BLaER1 treated with 17β-estradiol and CSF1 and Interleukin-3, amounts not matched to agents 10 nM and 100 nM (cell line): ENCODE measurements at regions not wholly inside any gene's neighbourhood (a gene's known extent, or its start where the extent isn't known, plus 50 kb on each side); places are given as distances from the start of the nearest gene placed in this dataset.
"Not testable (repeated sequence)": the region's sequence is repeated elsewhere in the genome, so short reads cannot be mapped to it uniquely, and the experiment has no call there.

Experiments used
- H3K27ac ChIP-seq, 11 experiments: shearing (Covaris generic); formaldehyde crosslinking; 2 replicates each; pipeline ENCODE4 v1.8.1; 2022
- H3K27me3 ChIP-seq, 11 experiments: shearing (Covaris generic); formaldehyde crosslinking; 2 replicates each; pipeline ENCODE4 v1.8.1; 2022
- H3K36me3 ChIP-seq, 11 experiments: shearing (Covaris generic); formaldehyde crosslinking; 2 replicates each; pipeline ENCODE4 v1.8.1; 2022
- H3K4me1 ChIP-seq, 10 experiments: shearing (Covaris generic); formaldehyde crosslinking; 2 replicates each; pipeline ENCODE4 v1.8.1; 2022
- H3K4me2 ChIP-seq, 11 experiments: shearing (Covaris generic); formaldehyde crosslinking; 2 replicates each; pipeline ENCODE4 v1.8.1; 2022
- H3K4me3 ChIP-seq, 10 experiments: shearing (Covaris generic); formaldehyde crosslinking; 2 replicates each; pipeline ENCODE4 v1.8.1; 2022
- H3K9ac ChIP-seq, 11 experiments: shearing (Covaris generic); formaldehyde crosslinking; 2 replicates each; pipeline ENCODE4 v1.8.1; 2022
- H3K9me3 ChIP-seq, 11 experiments: shearing (Covaris generic); formaldehyde crosslinking; replicated peaks in 1 of 11; 2 replicates each; pipeline ENCODE4 v1.8.1; 2022
- H4K20me1 ChIP-seq, 11 experiments: shearing (Covaris generic); formaldehyde crosslinking; 2 replicates each; pipeline ENCODE4 v1.8.1; 2022
- Cebpa-rat ChIP-seq, 11 experiments: shearing (Covaris generic); IDR thresholded peaks; 2 replicates each; pipeline ENCODE4 v1.8.1; 2022

DNA sequence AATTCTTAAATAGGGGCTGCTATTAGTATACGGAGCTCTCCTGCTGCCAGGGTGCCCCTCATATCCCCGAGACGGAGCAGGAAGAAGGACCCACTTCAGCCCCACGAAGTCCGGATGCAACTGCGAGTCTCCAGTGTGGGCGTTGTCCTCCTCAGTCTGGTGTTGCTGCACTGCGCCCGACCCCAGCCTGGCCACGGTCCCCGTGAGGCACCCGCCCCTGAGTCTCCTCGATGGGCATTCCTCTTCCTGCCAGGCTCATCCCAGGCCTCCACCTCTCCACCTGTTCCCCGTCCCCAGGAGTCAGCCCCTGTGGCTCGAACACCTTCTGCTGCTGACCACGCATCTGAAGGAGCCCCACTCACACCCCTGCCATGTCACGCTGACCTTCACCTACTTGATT is 68.1 kb upstream of the SFSWAP start:
- no peak overlapping the region for H3K9ac ChIP-seq
- H3K27me3 ChIP-seq, result peaks cover 0 to 28% (median 0%) of the 10 kb centered on the region in 11 experiments; a peak in 5 of 22 replicates
- H3K4me1 ChIP-seq, result no peaks in the 10 kb centered on the region
- H3K4me3 ChIP-seq, result no peak overlapping the region
- H4K20me1 ChIP-seq, result peaks cover 0 to 9% (median 0%) of the 10 kb centered on the region in 11 experiments; a peak in 5 of 22 replicates
- H3K9me3 ChIP-seq, result no peaks in the 10 kb centered on the region
- H3K4me2 ChIP-seq, result no peak overlapping the region
- H3K27ac ChIP-seq, result no peak overlapping the region
- no peak for TF ChIP-seq Cebpa-rat (IDR thresholded peaks at IDR 0.05)
- no peaks in the 10 kb centered on the region for H3K36me3 ChIP-seq

DNA sequence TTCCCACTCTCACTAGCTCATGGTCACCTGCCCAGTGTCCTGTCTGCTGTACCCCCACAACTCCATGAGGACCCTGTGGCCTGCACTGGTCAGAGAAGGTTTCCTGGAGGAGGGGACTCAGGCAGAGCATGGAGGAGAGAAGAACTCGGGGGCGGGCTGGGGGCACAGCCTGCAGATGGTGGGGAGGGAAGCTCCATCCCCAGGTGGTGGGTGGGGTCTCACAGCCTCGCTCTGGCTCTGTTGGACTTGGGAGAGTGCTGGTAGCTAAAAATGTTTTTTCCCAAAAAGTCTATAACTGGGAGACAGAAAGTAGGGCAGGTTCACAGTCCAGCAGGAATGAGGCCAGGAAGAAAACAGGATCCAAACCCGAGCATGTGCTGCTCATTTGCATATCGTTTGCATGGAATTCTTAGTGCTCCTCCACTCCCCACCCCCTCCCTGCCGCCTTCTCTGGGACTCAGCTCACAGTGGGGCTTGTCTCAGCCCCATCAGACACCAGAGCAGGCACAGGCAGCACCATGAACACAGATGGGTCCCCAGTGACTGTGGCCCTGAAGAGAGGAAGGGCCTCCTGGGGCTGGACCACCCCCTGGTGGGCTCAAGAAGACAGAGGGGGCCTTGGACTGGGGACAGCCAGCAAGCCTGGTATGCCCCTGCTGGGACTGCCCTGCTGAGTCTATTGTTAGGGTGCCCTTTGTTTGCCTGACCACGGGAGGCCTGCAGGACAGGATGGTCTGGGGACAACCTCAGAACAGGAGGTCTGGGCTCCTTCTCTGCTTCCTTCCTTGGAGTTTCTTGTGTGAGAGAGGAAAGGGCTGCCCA is 67.0 kb upstream of the SFSWAP start:
- H3K27me3 ChIP-seq, result peaks cover 0 to 28% (median 0%) of the 10 kb centered on the region in 11 experiments; a peak in 5 of 22 replicates
- H3K4me2 ChIP-seq, result no peak overlapping the region
- no peaks in the 10 kb centered on the region for H3K36me3 ChIP-seq
- H4K20me1 ChIP-seq, result peaks cover 0 to 9% (median 0%) of the 10 kb centered on the region in 11 experiments; a peak in 5 of 22 replicates
- H3K9ac ChIP-seq, result no peak overlapping the region
- TF ChIP-seq Cebpa-rat (IDR thresholded peaks at IDR 0.05), result no peak
- no peak overlapping the region for H3K4me3 ChIP-seq
- no peaks in the 10 kb centered on the region for H3K4me1 ChIP-seq
- no peaks in the 10 kb centered on the region for H3K9me3 ChIP-seq
- H3K27ac ChIP-seq, result no peak overlapping the region

DNA sequence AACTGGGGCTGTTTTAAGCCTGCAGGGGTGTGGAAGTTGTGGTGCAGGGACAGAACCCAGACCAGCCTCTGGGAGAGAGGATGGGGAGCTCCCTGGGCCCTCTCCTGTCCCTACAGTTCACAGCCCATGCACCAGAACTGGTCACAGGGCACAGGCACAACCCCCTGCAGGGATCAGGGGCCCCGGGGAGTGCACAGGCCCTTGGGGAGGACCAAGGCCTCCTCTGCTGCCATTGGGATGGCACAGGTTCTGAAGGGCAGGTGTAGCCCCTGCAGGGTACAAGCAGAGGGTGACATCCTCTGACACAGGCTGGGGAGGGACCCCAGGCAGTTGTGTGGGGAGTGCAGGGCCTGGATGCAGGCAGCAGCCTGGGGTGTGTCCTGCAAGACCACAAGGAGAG is 66.4 kb upstream of the SFSWAP start:
- Histone ChIP-seq H3K9me3 (no peaks in the 10 kb centered on the region), H3K27ac (no peak overlapping the region), H3K4me3 (no peak overlapping the region), H4K20me1 (peaks cover 0 to 9% (median 0%) of the 10 kb centered on the region in 11 experiments; a peak in 5 of 22 replicates), H3K4me1 (no peaks in the 10 kb centered on the region), H3K4me2 (no peak overlapping the region), H3K9ac (no peak overlapping the region), H3K27me3 (peaks cover 0 to 28% (median 0%) of the 10 kb centered on the region in 11 experiments; a peak in 5 of 22 replicates), H3K36me3 (no peaks in the 10 kb centered on the region)
- no peak for TF ChIP-seq Cebpa-rat (IDR thresholded peaks at IDR 0.05)

DNA sequence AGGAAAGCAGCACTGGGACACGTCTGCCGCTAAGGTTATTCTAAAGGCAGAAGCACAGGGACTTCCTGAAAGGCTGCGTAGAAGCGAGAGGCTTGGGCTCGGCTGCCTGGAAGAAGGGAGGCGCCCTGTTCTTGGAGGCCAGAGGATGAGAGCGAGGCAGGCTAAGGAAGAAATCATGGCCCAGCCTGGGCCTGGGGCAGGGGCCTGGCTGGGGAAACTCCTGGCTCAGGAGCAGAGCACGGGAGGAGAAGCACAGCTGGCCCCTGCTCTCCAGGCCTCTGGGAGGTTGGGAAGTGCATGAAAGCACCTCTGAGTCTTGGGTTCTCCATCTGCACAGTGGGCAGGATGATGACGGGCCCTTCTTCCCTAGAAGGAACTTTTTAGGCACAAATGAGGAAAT is 66.0 kb upstream of the SFSWAP start:
- H3K27me3 ChIP-seq, result peaks cover 0 to 26% (median 0%) of the 10 kb centered on the region in 11 experiments; a peak in 5 of 22 replicates
- H3K4me2 ChIP-seq, H3K9me3 ChIP-seq, H3K4me3 ChIP-seq, H3K36me3 ChIP-seq, H3K27ac ChIP-seq, H3K9ac ChIP-seq, H3K4me1 ChIP-seq, H4K20me1 ChIP-seq: not testable (repeated sequence)

DNA sequence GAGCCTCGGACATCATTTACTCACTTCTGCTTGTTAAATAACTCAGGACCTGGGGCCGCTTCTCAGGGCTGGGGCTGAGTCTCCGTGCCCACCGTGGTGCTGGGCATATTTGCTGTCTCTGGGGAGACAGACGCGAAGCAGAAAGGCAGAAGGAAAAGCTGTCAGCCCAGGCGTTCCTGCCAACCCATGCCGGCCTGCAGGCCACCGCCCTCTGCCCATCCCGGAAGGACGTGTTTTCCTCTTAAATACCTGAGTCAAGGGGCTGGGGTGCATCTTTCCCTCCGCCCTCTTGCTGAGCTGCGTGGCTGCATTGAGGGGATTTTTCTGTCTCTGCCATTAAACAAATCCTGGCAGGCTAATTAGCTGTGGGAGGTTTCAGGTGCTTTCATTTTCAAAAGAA is 65.3 kb upstream of the SFSWAP start:
- H3K27me3 ChIP-seq, result peaks cover 0 to 21% (median 0%) of the 10 kb centered on the region in 11 experiments; a peak in 4 of 22 replicates
- H3K4me2 ChIP-seq, result not testable (repeated sequence)

DNA sequence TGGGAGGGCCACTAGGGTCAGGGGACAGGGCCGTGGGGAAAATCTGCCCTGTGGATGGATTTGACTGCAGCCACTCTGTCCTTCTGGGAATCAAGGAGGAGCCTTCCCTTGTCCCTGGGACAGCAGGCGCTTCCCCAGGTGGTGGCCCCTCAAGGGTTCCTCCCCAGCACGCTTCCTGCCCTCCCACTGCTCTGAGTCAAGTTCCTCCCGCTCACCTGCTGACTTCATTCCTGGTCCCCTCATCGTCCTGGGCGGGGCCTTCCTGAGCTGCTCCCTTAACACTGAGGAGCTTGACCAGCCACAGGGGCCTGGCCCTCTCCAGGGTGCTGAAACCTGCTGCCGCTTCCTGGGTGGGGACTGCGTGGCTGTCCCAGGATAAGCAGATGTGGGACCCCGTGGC is 64.4 kb upstream of the SFSWAP start:
- H3K4me1 ChIP-seq, H3K27ac ChIP-seq, H3K4me3 ChIP-seq, H4K20me1 ChIP-seq, H3K9ac ChIP-seq, H3K4me2 ChIP-seq, H3K36me3 ChIP-seq, H3K9me3 ChIP-seq: not testable (repeated sequence)
- peaks cover 0 to 14% (median 0%) of the 10 kb centered on the region in 11 experiments; a peak in 3 of 22 replicates for H3K27me3 ChIP-seq

More for the DNA sequence above, 65.3 kb upstream of the SFSWAP start:
- H3K9me3 ChIP-seq, H3K4me1 ChIP-seq, H3K36me3 ChIP-seq, H4K20me1 ChIP-seq, H3K4me3 ChIP-seq, H3K27ac ChIP-seq, H3K9ac ChIP-seq: not testable (repeated sequence)

DNA sequence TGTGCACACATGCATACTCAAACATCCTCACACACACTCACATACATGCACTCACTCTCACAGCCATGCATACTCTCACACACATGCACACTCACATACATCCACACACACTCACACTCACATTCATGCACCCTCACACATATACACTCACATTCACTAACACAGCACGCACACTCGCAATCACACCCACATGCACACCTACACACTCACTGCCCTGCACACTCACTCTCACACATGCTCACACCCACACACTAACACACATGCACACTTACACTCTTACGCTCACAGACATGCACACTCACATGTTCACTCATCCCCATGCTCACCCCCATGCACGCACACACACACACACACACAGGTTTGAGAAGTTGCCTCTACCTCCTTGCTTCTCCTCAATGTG is 63.2 kb upstream of the SFSWAP start:
- no peak overlapping the region for H3K4me3 ChIP-seq
- H3K36me3 ChIP-seq, result no peaks in the 10 kb centered on the region
- H3K9ac ChIP-seq, result no peak overlapping the region
- no peak overlapping the region for H3K4me2 ChIP-seq
- H3K27ac ChIP-seq, result no peak overlapping the region
- no peak for TF ChIP-seq Cebpa-rat (IDR thresholded peaks at IDR 0.05)
- H3K27me3 ChIP-seq, result peaks cover 0 to 8% (median 0%) of the 10 kb centered on the region in 11 experiments; a peak in 2 of 22 replicates
- H4K20me1 ChIP-seq, result peaks cover 0 to 9% (median 0%) of the 10 kb centered on the region in 11 experiments; a peak in 4 of 22 replicates
- no peaks in the 10 kb centered on the region for H3K9me3 ChIP-seq
- no peaks in the 10 kb centered on the region for H3K4me1 ChIP-seq

DNA sequence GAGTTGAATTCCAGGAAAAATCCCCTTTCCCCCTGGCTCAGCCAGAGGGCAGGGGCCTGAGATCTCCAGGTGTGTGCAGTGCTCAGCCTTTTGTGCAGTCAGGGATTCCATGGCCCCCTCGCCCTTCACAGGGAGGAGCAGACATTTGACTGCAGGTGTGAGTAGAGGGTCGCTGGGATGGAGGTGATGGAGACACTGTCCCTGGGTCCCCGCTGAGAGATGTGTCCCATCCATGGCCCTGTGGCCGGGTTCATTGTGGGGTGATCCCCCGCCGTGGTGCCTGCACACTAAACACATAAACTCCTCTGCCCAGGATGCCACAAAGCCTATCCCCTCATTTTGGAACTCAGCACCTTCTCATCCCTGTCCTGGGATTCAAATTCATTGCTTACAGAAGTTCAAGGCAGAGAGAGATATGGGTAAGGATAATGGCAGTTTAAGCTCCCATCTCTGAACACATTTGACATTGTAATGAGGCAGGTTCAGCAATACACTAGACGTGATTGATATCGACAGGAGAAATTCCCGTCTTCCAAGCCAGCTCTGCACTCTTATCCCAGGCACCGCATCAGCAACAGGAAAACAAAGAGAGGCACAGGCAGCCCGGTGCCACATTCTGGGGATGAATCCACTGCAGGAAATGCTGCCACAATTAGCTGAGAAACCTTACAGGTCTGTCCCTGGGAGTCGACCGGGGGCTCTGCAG is 55.3 kb upstream of the SFSWAP start:
- peaks cover 12 to 17% (median 13%) of the 10 kb centered on the region in 11 experiments for H3K27me3 ChIP-seq
- H3K27ac ChIP-seq, H3K4me3 ChIP-seq, H3K36me3 ChIP-seq, H3K4me2 ChIP-seq, H3K9ac ChIP-seq, H3K9me3 ChIP-seq, H4K20me1 ChIP-seq, H3K4me1 ChIP-seq: not testable (repeated sequence)

DNA sequence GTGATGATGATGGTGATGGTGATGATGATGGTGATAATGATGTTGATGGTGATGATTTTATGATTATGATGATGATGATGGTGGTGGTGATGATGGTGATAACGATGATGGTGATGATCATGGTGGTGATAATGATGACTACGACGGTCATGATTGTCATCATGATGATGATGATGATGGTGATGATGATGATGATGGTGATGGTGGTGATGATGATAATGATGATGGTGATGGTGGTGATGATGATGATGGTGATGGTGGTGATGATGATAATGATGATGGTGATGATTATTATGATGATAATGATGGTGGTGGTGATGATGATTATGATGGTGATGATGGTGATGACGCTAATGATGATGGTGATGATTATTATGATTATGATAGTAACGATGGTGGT is 54.1 kb upstream of the SFSWAP start:
- H3K9ac ChIP-seq, H3K36me3 ChIP-seq, H3K4me1 ChIP-seq, H3K9me3 ChIP-seq, H3K4me3 ChIP-seq, H3K4me2 ChIP-seq, H3K27ac ChIP-seq, H4K20me1 ChIP-seq: not testable (repeated sequence)
- H3K27me3 ChIP-seq, result peaks cover 16 to 23% (median 19%) of the 10 kb centered on the region in 11 experiments

DNA sequence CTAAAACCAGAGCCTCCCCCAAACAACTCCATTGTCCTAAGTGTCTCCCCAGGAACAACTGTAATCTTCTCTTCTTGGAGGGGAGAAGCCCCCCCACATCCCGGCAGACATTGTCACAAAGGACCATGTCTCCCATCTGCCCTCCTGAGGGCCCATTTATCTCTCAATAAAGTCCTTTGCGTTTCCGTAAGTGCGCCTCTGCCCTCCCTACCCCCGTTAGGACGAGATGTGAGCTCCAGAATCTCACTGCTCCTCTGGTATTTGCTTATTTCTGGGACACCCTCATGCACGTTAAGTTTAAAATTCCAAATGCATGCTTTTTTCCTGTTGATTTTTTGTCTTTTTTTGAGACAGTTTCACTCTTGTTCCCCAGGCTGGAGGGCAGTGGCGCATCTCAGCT is 52.3 kb upstream of the SFSWAP start:
- not testable (repeated sequence) for H3K36me3 ChIP-seq, H3K4me2 ChIP-seq, H3K4me1 ChIP-seq, H3K4me3 ChIP-seq, H4K20me1 ChIP-seq, H3K27ac ChIP-seq, H3K9ac ChIP-seq, H3K9me3 ChIP-seq
- peaks cover 23 to 34% (median 29%) of the 10 kb centered on the region in 11 experiments for H3K27me3 ChIP-seq

DNA sequence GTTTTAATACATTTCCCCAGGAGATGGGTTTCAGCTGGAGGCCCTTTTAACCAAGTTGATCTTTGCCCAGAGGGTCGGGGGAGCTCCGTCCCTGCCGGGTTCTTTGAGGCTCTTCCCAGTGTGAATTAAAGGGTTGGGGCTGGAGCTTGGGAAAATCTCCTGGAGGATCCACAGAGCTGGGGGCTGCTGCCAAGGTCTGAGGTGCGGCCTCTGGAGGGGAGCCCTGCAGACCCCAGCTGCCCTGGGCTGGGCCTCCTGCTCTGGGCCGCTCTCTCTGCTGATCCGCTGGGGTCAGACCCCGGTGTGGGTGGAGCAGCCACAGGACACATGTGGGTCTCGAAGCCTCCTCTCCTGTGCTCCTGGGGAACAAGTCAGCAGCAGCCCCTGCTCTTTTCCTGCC is 51.4 kb upstream of the SFSWAP start:
- not testable (repeated sequence) for H3K4me2 ChIP-seq, H3K4me3 ChIP-seq, H3K27ac ChIP-seq, H3K36me3 ChIP-seq, H4K20me1 ChIP-seq, H3K9me3 ChIP-seq, H3K4me1 ChIP-seq, H3K9ac ChIP-seq
- H3K27me3 ChIP-seq, result peaks cover 23 to 37% (median 29%) of the 10 kb centered on the region in 11 experiments

DNA sequence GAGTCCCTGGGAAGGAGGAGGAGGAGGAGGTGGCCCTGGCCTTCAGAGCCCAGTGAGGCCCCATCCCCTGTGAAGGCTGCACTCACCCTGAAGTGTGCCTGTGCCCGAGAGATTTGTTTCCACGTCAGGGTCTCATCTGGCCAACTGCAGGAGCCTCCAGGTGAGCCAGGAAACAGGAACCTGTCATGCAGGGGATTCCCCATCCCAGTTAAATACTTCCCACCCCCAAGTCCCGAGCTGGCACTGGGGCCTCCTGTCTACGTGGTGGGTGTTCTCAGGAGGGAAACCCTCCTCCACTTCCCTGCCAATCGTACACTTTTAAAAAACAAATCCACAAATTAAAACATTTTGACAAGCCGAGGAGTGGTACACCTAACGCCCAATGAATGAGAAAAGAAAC is 50.9 kb upstream of the SFSWAP start:
- not testable (repeated sequence) for H3K9ac ChIP-seq, H3K36me3 ChIP-seq, H3K27ac ChIP-seq, H3K4me1 ChIP-seq, H3K9me3 ChIP-seq, H4K20me1 ChIP-seq, H3K4me3 ChIP-seq, H3K4me2 ChIP-seq
- peaks cover 23 to 37% (median 29%) of the 10 kb centered on the region in 11 experiments for H3K27me3 ChIP-seq

DNA sequence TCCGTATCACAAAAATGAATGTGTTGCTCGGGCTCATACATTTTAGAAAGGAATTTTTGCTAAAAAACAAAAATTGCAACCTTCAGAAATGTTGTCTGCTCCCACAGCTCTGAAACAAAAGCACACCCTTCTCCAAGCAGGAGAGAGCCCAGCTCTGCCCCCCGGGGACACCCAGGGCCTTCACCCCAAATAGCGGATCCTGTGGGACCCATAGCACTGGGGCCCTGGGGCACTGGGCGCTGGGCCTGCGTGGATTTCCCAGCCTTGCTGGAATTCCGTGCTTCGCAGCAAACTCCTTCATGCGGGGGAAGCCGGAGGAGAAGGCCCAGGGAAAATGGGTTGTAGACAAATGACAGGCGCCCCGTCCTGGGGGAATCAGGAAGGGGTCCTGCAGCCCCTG is 50.5 kb upstream of the SFSWAP start:
- H3K4me1 ChIP-seq, H3K36me3 ChIP-seq: not testable (repeated sequence)

More for the DNA sequence above, 50.5 kb upstream of the SFSWAP start:
- H3K9ac ChIP-seq, H4K20me1 ChIP-seq, H3K9me3 ChIP-seq, H3K27ac ChIP-seq, H3K4me3 ChIP-seq, H3K4me2 ChIP-seq: not testable (repeated sequence)
- peaks cover 23 to 37% (median 29%) of the 10 kb centered on the region in 11 experiments for H3K27me3 ChIP-seq
